NCI-H1417 treated with DMSO at 0.1 percent for 48 hours (cell line): ENCODE measurements at regions not wholly inside any gene's neighbourhood (a gene's known extent, or its start where the extent isn't known, plus 50 kb on each side); places are given as distances from the start of the nearest gene placed in this dataset.
"Not testable (repeated sequence)": the region's sequence is repeated elsewhere in the genome, so short reads cannot be mapped to it uniquely, and the experiment has no call there.

Experiments used
- DNase-seq: peaks from one replicate; lab custom pipeline; 2025; lab: John Stamatoyannopoulos, UW

GRCh38 chr18:60319129-60319528, 53.4 kb downstream of the MC4R start:
- no peak for DNase-seq

- no peak for DNase-seq
These were observed 60.8 kb downstream of the MC4R start for GRCh38 chr18:60311676-60312360.

- no peak for DNase-seq
These were observed 76.9 kb downstream of the MC4R start for GRCh38 chr18:60295674-60296073.

GRCh38 chr18:60292186-60292585, 80.4 kb downstream of the MC4R start:
- no peak for DNase-seq

- DNase-seq = no peak
These were observed 93.2 kb downstream of the MC4R start for GRCh38 chr18:60279391-60279790.

GRCh38 chr18:60277855-60278480, 94.6 kb downstream of the MC4R start:
- DNase-seq = no peak

- DNase-seq = no peak
These were observed 105.0 kb downstream of the MC4R start for GRCh38 chr18:60267391-60268058.

GRCh38 chr18:60266558-60266957, 106.0 kb downstream of the MC4R start:
- DNase-seq = no peak

- no peak for DNase-seq
These were observed 113.4 kb downstream of the MC4R start for GRCh38 chr18:60259052-60259681.

- no peak for DNase-seq
These were observed 123.2 kb downstream of the MC4R start for GRCh38 chr18:60249388-60249787.

GRCh38 chr18:60248336-60249330, 123.9 kb downstream of the MC4R start:
- no peak for DNase-seq

- DNase-seq = no peak
These were observed 125.5 kb downstream of the MC4R start for GRCh38 chr18:60247103-60247502.

GRCh38 chr18:60246606-60247005, 126.0 kb downstream of the MC4R start:
- no peak for DNase-seq

GRCh38 chr18:60245096-60245495, 127.5 kb downstream of the MC4R start:
- DNase-seq = no peak

- not testable (repeated sequence) for DNase-seq
These were observed 133.4 kb downstream of the MC4R start for GRCh38 chr18:60239024-60239710.

- DNase-seq = no peak
These were observed 137.4 kb downstream of the MC4R start for GRCh38 chr18:60235164-60235563.

GRCh38 chr18:60232541-60232940, 140.0 kb downstream of the MC4R start:
- no peak for DNase-seq

GRCh38 chr18:60228609-60229595, 143.7 kb downstream of the MC4R start:
- no peak for DNase-seq

GRCh38 chr18:60215432-60215831, 157.1 kb downstream of the MC4R start:
- DNase-seq = no peak

GRCh38 chr18:60209042-60209441, 163.5 kb downstream of the MC4R start:
- DNase-seq = no peak
